GM19395 (cell line): ENCODE measurements at regions not wholly inside any gene's neighbourhood (a gene's known extent, or its start where the extent isn't known, plus 50 kb on each side); places are given as distances from the start of the nearest gene placed in this dataset.
"Not testable (repeated sequence)": the region's sequence is repeated elsewhere in the genome, so short reads cannot be mapped to it uniquely, and the experiment has no call there.

Experiments used
- ATAC-seq: cut with Tn5 transposase; IDR thresholded peaks from one replicate; pipeline ENCODE4 v1.9.1; 2021; ENCODE audit warnings: mild to moderate bottlenecking, moderate library complexity; ENCODE audit not compliant: unreplicated experiment

GRCh38 chr10:85280014-85280413, 951.6 kb downstream of the CCSER2 start:
- no peak for ATAC-seq

GRCh38 chr10:85284778-85285770, 956.7 kb downstream of the CCSER2 start:
- no peak for ATAC-seq

- no peak for ATAC-seq
These were observed 965.1 kb downstream of the CCSER2 start for GRCh38 chr10:85293483-85293882.

- ATAC-seq, result no peak
These were observed 983.4 kb downstream of the CCSER2 start for GRCh38 chr10:85311613-85312337.

- no peak for ATAC-seq
These were observed 987.3 kb downstream of the CCSER2 start for GRCh38 chr10:85315657-85316056.

- ATAC-seq, result no peak
These were observed 987.9 kb downstream of the CCSER2 start for GRCh38 chr10:85316276-85316675.

GRCh38 chr10:85317827-85318226, 989.4 kb downstream of the CCSER2 start:
- no peak for ATAC-seq

- no peak for ATAC-seq
These were observed 990.7 kb downstream of the CCSER2 start for GRCh38 chr10:85318809-85319807.

- no peak for ATAC-seq
These were observed 991.4 kb downstream of the CCSER2 start for GRCh38 chr10:85319826-85320225.

- no peak for ATAC-seq
These were observed 1005.2 kb downstream of the CCSER2 start for GRCh38 chr10:85333594-85333993.

GRCh38 chr10:85362401-85362800, 1004.2 kb downstream of the GRID1 start:
- ATAC-seq, result no peak

GRCh38 chr10:85377029-85377806, 989.4 kb downstream of the GRID1 start:
- no peak for ATAC-seq

- ATAC-seq, result no peak
These were observed 987.3 kb downstream of the GRID1 start for GRCh38 chr10:85379338-85379737.

GRCh38 chr10:85400981-85401695, 965.5 kb downstream of the GRID1 start:
- no peak for ATAC-seq

GRCh38 chr10:85402541-85402940, 964.1 kb downstream of the GRID1 start:
- no peak for ATAC-seq

- ATAC-seq, result no peak
These were observed 959.5 kb downstream of the GRID1 start for GRCh38 chr10:85407088-85407487.

- no peak for ATAC-seq
These were observed 958.2 kb downstream of the GRID1 start for GRCh38 chr10:85408388-85408787.

- ATAC-seq, result not testable (repeated sequence)
These were observed 956.0 kb downstream of the GRID1 start for GRCh38 chr10:85410586-85410985.

GRCh38 chr10:85413570-85413969, 953.0 kb downstream of the GRID1 start:
- no peak for ATAC-seq
